Ascending aorta (tissue), 2 donors: ENCODE measurements at regions not wholly inside any gene's neighbourhood (a gene's known extent, or its start where the extent isn't known, plus 50 kb on each side); places are given as distances from the start of the nearest gene placed in this dataset.

Source experiments
- DNase-seq, 2 donors: peaks; one replicate each; pipeline ENCODE4 v3.0.0-alpha.2; 2019; ENCODE audit warnings: low spot score in 2 of 2
- H3K27ac ChIP-seq, 2 donors: fragments of 200-600 bp; sonication (generic); one replicate each; pipeline ENCODE4 v1.5.1; 2016 to 2017; ENCODE audit warnings: mild to moderate bottlenecking in 1 of 2
- H3K27me3 ChIP-seq: fragments of 200-600 bp; sonication (generic); one replicate; pipeline ENCODE4 v1.5.1; 2017
- H3K36me3 ChIP-seq, 2 donors: fragments of 200-600 bp; sonication (generic); one replicate each; pipeline ENCODE4 v1.5.1; 2016
- H3K4me1 ChIP-seq, 2 donors: fragments of 200-600 bp; sonication (generic); one replicate each; pipeline ENCODE4 v1.5.1; 2016 to 2017; ENCODE audit warnings: mild to moderate bottlenecking in 1 of 2
- H3K4me3 ChIP-seq, 2 donors: fragments of 200-600 bp; sonication (generic); one replicate each; pipeline ENCODE4 v1.5.1; 2016 to 2017; ENCODE audit warnings: mild to moderate bottlenecking in 1 of 2
- H3K9me3 ChIP-seq, 2 donors: fragments of 200-600 bp; sonication (generic); one replicate each; pipeline ENCODE4 v1.5.1; 2016
- intact Hi-C: fragments of 100-400 bp; cut with DNase I; formaldehyde crosslinking; loops from one replicate; pipeline ENCODE4 v1.15.1; 2023
- TF ChIP-seq, protein P1 (sequence below), 3 experiments: fragments of 200-600 bp in 2 of 3; fragments of 450-650 bp in 1 of 3; sonication (generic) in 2 of 3; IDR thresholded peaks; one replicate each; pipeline ENCODE4 v1.5.1; 2016 to 2019; ENCODE audit warnings: antibody characterized with exemption in 3 of 3, mild to moderate bottlenecking in 1 of 3, moderate library complexity in 1 of 3

DNA sequence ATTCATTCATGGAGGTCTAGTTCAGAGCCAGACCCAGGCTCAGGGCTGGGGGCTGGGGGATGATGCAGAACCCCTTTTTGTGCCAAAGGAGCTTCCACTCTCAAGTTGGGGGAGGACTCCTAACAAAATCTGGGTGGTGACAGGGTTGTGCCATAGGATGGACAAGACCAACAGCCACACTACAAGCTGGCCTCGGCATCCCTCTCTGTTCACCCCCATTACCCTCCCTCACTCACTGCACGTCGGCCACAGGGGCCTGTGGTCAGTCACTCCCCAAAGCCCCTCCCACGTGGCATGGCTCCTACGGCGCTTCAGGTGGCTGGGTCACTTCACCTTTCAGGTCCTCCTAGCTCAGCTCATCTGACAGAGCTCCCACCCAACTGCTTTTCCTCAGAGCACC is 348.7 kb upstream of the ZMIZ1 start:
- intact Hi-C loops = no loop called here
- peaks cover 0 to 9% of the 10 kb centered on the region in 2 donors for H3K4me1 ChIP-seq
- no peak overlapping the region for H3K4me3 ChIP-seq
- no peak for DNase-seq
- no peaks in the 10 kb centered on the region for H3K27me3 ChIP-seq
- no peaks in the 10 kb centered on the region for H3K9me3 ChIP-seq
- TF ChIP-seq, protein P1, sequence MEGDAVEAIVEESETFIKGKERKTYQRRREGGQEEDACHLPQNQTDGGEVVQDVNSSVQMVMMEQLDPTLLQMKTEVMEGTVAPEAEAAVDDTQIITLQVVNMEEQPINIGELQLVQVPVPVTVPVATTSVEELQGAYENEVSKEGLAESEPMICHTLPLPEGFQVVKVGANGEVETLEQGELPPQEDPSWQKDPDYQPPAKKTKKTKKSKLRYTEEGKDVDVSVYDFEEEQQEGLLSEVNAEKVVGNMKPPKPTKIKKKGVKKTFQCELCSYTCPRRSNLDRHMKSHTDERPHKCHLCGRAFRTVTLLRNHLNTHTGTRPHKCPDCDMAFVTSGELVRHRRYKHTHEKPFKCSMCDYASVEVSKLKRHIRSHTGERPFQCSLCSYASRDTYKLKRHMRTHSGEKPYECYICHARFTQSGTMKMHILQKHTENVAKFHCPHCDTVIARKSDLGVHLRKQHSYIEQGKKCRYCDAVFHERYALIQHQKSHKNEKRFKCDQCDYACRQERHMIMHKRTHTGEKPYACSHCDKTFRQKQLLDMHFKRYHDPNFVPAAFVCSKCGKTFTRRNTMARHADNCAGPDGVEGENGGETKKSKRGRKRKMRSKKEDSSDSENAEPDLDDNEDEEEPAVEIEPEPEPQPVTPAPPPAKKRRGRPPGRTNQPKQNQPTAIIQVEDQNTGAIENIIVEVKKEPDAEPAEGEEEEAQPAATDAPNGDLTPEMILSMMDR (IDR thresholded peaks at IDR 0.05) = no peak
- H3K27ac ChIP-seq = no peak overlapping the region
- H3K36me3 ChIP-seq = no peaks in the 10 kb centered on the region

DNA sequence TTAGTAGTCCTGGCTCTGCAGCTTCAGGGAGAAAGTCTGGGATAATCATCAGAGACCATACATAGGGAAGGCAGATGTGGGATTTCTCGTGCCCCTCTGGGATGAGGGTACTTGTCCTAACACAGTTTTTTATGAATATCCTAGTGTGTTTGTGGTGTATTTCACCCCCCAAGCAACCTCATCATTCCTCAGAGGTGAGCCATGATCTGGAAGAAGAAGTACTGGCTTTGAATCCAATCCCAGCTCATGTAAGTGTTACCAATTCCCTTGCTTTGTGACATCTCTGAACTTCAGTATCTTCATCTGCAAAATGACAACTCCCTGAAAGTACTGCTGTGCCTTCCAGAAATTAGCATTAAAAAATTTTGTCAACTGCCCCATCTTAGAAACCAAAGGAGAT is 347.5 kb upstream of the ZMIZ1 start:
- Histone ChIP-seq H3K27ac (no peak overlapping the region), H3K4me1 (peaks cover 0 to 9% of the 10 kb centered on the region in 2 donors), H3K27me3 (no peaks in the 10 kb centered on the region), H3K9me3 (no peaks in the 10 kb centered on the region), H3K4me3 (no peak overlapping the region), H3K36me3 (no peaks in the 10 kb centered on the region)
- TF ChIP-seq, protein P1 (IDR thresholded peaks at IDR 0.05) = no peak
- no peak for DNase-seq
- intact Hi-C loops = no loop called here

DNA sequence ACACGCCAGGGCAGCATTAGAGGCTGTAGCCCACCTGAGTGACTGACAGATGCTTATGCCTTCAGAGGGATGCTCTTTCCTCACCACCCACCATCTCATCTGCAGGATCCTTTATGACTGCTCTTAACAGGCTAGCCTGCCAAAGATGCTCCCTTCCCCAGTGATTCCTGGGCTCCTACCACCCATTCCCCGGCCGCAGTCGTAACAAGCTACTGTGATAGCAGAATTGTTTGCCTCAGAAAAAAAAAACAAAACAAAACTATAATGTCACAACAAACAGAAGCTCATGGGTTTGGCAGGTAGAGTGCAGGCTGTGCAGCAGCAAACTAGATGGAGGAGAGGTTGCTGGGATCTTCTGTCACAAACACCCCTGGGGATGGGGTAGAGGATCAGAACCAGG is 343.9 kb upstream of the ZMIZ1 start:
- H3K27ac ChIP-seq = no peak overlapping the region
- no peaks in the 10 kb centered on the region for H3K4me1 ChIP-seq
- no peak for DNase-seq
- H3K27me3 ChIP-seq = no peaks in the 10 kb centered on the region
- H3K36me3 ChIP-seq = no peaks in the 10 kb centered on the region
- TF ChIP-seq, protein P1 (IDR thresholded peaks at IDR 0.05) = no peak
- intact Hi-C loops = no loop called here
- no peak overlapping the region for H3K4me3 ChIP-seq
- H3K9me3 ChIP-seq = no peaks in the 10 kb centered on the region

DNA sequence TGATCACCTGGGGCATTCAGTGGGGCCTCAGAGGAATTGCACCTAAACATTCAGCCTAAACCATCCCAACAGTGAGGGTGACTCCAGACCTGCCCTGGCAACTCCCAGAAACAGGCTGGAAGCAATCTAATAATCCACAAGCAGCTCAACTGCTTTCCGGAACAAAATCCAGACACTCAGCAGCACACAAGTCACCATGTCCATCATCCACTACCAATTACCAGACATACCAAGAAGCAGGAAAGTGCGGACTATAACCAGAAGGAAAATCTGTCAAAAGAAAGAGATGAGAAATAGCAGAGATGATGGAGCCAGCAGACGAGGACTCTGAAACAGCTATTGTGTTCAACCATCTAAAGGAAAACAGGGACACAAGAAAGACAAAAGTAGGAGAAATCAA is 342.6 kb upstream of the ZMIZ1 start:
- no peaks in the 10 kb centered on the region for H3K9me3 ChIP-seq
- DNase-seq = no peak
- H3K27ac ChIP-seq = no peak overlapping the region
- H3K36me3 ChIP-seq = no peaks in the 10 kb centered on the region
- TF ChIP-seq, protein P1 (IDR thresholded peaks at IDR 0.05) = no peak
- intact Hi-C loops = no loop called here
- no peak overlapping the region for H3K4me3 ChIP-seq
- H3K4me1 ChIP-seq = no peaks in the 10 kb centered on the region
- no peaks in the 10 kb centered on the region for H3K27me3 ChIP-seq

DNA sequence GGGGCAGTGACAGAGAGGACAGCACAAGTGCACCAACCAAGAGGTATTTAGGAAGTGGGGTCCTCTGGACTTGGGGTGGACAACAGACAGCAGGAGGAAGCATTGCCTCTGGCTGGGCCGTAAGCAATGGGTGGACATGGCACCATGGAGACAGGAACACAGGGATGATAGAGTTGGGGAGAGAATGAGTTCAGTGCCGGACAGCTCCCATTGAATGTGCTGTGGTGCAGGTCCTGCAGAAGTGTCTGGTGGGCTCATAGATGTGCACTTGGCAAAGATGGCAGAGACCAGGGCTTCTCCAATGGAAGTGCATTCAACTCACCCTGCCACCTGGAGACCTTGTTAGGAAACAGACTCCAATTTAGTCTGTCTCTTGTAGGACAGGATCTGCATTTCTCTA is 341.5 kb upstream of the ZMIZ1 start:
- intact Hi-C loops = no loop called here
- Histone ChIP-seq H3K4me3 (no peak overlapping the region), H3K36me3 (no peaks in the 10 kb centered on the region), H3K27ac (no peak overlapping the region), H3K27me3 (no peaks in the 10 kb centered on the region), H3K4me1 (no peaks in the 10 kb centered on the region), H3K9me3 (no peaks in the 10 kb centered on the region)
- TF ChIP-seq, protein P1 (IDR thresholded peaks at IDR 0.05) = no peak
- DNase-seq = no peak

DNA sequence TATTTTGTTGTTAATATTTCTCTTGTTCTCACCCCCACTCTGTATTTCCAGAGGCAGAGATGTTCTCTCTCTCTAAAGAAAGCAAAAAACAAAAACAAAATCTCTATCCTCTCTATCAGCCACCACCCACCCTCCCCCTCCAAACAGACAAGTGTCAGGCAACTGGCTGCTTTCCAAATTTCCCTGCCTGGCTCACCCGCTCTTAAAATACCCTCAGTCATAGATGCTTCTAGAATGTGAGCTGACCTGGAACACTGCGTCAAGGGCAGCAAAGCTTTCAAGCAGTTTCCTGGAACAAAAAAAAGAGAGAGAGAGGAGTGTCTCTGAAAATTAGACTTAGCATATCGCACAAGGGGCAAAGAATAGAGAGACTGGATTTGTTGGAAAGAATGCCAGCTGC is 341.0 kb upstream of the ZMIZ1 start:
- Histone ChIP-seq H3K9me3 (no peaks in the 10 kb centered on the region), H3K36me3 (no peaks in the 10 kb centered on the region), H3K27ac (no peak overlapping the region), H3K4me1 (no peaks in the 10 kb centered on the region), H3K27me3 (no peaks in the 10 kb centered on the region), H3K4me3 (no peak overlapping the region)
- TF ChIP-seq, protein P1 (IDR thresholded peaks at IDR 0.05) = no peak
- intact Hi-C loops = no loop called here
- no peak for DNase-seq
